BJ (cell line): ENCODE measurements at regions not wholly inside any gene's neighbourhood (a gene's known extent, or its start where the extent isn't known, plus 50 kb on each side); places are given as distances from the start of the nearest gene placed in this dataset.

Source experiments
- CTCF ChIA-PET: fragments of 350-600 bp; formaldehyde crosslinking; extraction: SDS; loops from one replicate; lab custom pipeline; 2021; ENCODE audit warnings: antibody characterized with exemption, inconsistent platforms; lab: Yijun Ruan, JAX
- POLR2A ChIA-PET: fragments of 300-600 bp; sonication (Branson Sonifier 250); formaldehyde crosslinking; extraction: SDS; loops from one replicate; lab custom pipeline; 2021; ENCODE audit warnings: antibody characterized with exemption; lab: Charles Lee
- DNase-seq: peaks from one replicate; pipeline ENCODE4 v3.0.0-alpha.2; 2011; ENCODE audit warnings: low read depth
- H3K27me3 ChIP-seq: 2 replicates; pipeline ENCODE4 v1.6.0; 2011; ENCODE audit warnings: low read length; ENCODE audit not compliant: control insufficient read depth, insufficient read depth
- H3K36me3 ChIP-seq: 2 replicates; pipeline ENCODE4 v1.5.1; 2011; ENCODE audit warnings: low read length; ENCODE audit not compliant: control insufficient read depth, insufficient read depth
- H3K4me3 ChIP-seq: 2 replicates; pipeline ENCODE4 v1.5.1; 2011; ENCODE audit warnings: low read depth, mild to moderate bottlenecking, control low read depth, low read length
- CTCF ChIP-seq: IDR thresholded peaks from 2 replicates; pipeline ENCODE4 v1.5.1; 2011; ENCODE audit warnings: low read depth, mild to moderate bottlenecking, control low read depth, inconsistent platforms, low read length, moderate library complexity; ENCODE audit not compliant: insufficient read depth

- H3K27me3 ChIP-seq: no peaks in the 10 kb centered on the region
- POLR2A ChIA-PET: no interaction called here
- DNase-seq: no peak
- no peaks in the 10 kb centered on the region for H3K36me3 ChIP-seq
- H3K4me3 ChIP-seq: no peak overlapping the region
- no peak for TF ChIP-seq CTCF
- CTCF ChIA-PET: no interaction called here
These were observed 424.4 kb downstream of the PMP22 start for GRCh38 chr17:14840616-14841231.

- Histone ChIP-seq H3K4me3 (no peak overlapping the region), H3K27me3 (no peaks in the 10 kb centered on the region), H3K36me3 (no peaks in the 10 kb centered on the region)
- no peak for TF ChIP-seq CTCF
- CTCF ChIA-PET: no interaction called here
- POLR2A ChIA-PET: no interaction called here
- no peak for DNase-seq
These were observed 426.6 kb downstream of the PMP22 start for GRCh38 chr17:14838567-14838966.

- peak; percentile 51 for DNase-seq
- no peaks in the 10 kb centered on the region for H3K27me3 ChIP-seq
- no peak overlapping the region for H3K4me3 ChIP-seq
- H3K36me3 ChIP-seq: no peaks in the 10 kb centered on the region
- POLR2A ChIA-PET: no interaction called here
- TF ChIP-seq CTCF: no peak
- CTCF ChIA-PET: no interaction called here
These were observed 431.8 kb downstream of the PMP22 start for GRCh38 chr17:14833201-14833785.

GRCh38 chr17:14831491-14831890, 433.6 kb downstream of the PMP22 start:
- no peak for TF ChIP-seq CTCF
- CTCF ChIA-PET: no interaction called here
- Histone ChIP-seq H3K27me3 (no peaks in the 10 kb centered on the region), H3K36me3 (no peaks in the 10 kb centered on the region), H3K4me3 (no peak overlapping the region)
- no peak for DNase-seq
- POLR2A ChIA-PET: no interaction called here

GRCh38 chr17:14827396-14827919, 437.7 kb downstream of the PMP22 start:
- no peak overlapping the region for H3K4me3 ChIP-seq
- ChIA-PET POLR2A (no interaction called here), CTCF (no interaction called here)
- TF ChIP-seq CTCF: no peak
- DNase-seq: no peak
- H3K36me3 ChIP-seq: no peaks in the 10 kb centered on the region
- H3K27me3 ChIP-seq: peaks cover 1% of the 10 kb centered on the region; the same call in 1 of the 2 replicates
